HG03469 (cell line): ENCODE measurements at regions not wholly inside any gene's neighbourhood (a gene's known extent, or its start where the extent isn't known, plus 50 kb on each side); places are given as distances from the start of the nearest gene placed in this dataset.

ENCODE experiments used
- ATAC-seq: cut with Tn5 transposase; IDR thresholded peaks from one replicate; pipeline ENCODE4 v1.9.1; 2021; ENCODE audit warnings: mild to moderate bottlenecking, moderate library complexity, moderate number of reproducible peaks; ENCODE audit not compliant: unreplicated experiment

GRCh38 chr5:124156415-124156996 lies 589.9 kb downstream of the ZNF608 start:
- ATAC-seq = no peak

- ATAC-seq = no peak
These were observed 591.7 kb downstream of the ZNF608 start for GRCh38 chr5:124154714-124155113.

GRCh38 chr5:124153588-124153987 lies 592.9 kb downstream of the ZNF608 start:
- no peak for ATAC-seq

GRCh38 chr5:124148574-124148973 lies 597.9 kb downstream of the ZNF608 start:
- ATAC-seq = no peak

GRCh38 chr5:124140060-124140459 lies 606.4 kb downstream of the ZNF608 start:
- no peak for ATAC-seq

- no peak for ATAC-seq
These were observed 607.0 kb downstream of the ZNF608 start for GRCh38 chr5:124139477-124139876.

- ATAC-seq = no peak
These were observed 609.8 kb downstream of the ZNF608 start for GRCh38 chr5:124136609-124137008.

GRCh38 chr5:124134941-124135340 lies 611.5 kb downstream of the ZNF608 start:
- no peak for ATAC-seq

- ATAC-seq = no peak
These were observed 613.0 kb downstream of the ZNF608 start for GRCh38 chr5:124133406-124133805.

- ATAC-seq = no peak
These were observed 613.6 kb downstream of the ZNF608 start for GRCh38 chr5:124132843-124133242.

- ATAC-seq = no peak
These were observed 615.0 kb downstream of the ZNF608 start for GRCh38 chr5:124131466-124131865.

- ATAC-seq = no peak
These were observed 615.6 kb downstream of the ZNF608 start for GRCh38 chr5:124130816-124131215.

- no peak for ATAC-seq
These were observed 616.9 kb downstream of the CSNK1G3 start for GRCh38 chr5:124128867-124129266.

- ATAC-seq = peak; percentile 85
These were observed 614.7 kb downstream of the CSNK1G3 start for GRCh38 chr5:124126504-124127217.

GRCh38 chr5:124124711-124125229 lies 612.8 kb downstream of the CSNK1G3 start:
- ATAC-seq = no peak

GRCh38 chr5:124121198-124121597 lies 609.2 kb downstream of the CSNK1G3 start:
- no peak for ATAC-seq

GRCh38 chr5:124114911-124115310 lies 602.9 kb downstream of the CSNK1G3 start:
- no peak for ATAC-seq

- ATAC-seq = no peak
These were observed 599.9 kb downstream of the CSNK1G3 start for GRCh38 chr5:124111886-124112285.

GRCh38 chr5:124110942-124111341 lies 599.0 kb downstream of the CSNK1G3 start:
- ATAC-seq = no peak

GRCh38 chr5:124105326-124105725 lies 593.3 kb downstream of the CSNK1G3 start:
- ATAC-seq = no peak

- ATAC-seq = no peak
These were observed 592.8 kb downstream of the CSNK1G3 start for GRCh38 chr5:124104821-124105220.

GRCh38 chr5:124104344-124104743 lies 592.4 kb downstream of the CSNK1G3 start:
- ATAC-seq = no peak
